ENCODE measurements at regions not wholly inside any gene's neighbourhood (a gene's known extent, or its start where the extent isn't known, plus 50 kb on each side); places are given as distances from the start of the nearest gene placed in this dataset.

GRCh38 chr1:116306840-116307442 lies 66.1 kb upstream of the ATP1A1 start:
- intact Hi-C loops (cut with micrococcal nuclease), result no loop called here
- Histone ChIP-seq H2AFZ (ENCODE audit: insufficient read depth, low read depth, low read length, poor library complexity, severe bottlenecking) (no peak overlapping the region), H3K4me1 (ENCODE audit: control insufficient read depth in 2 of 2, insufficient read depth in 2 of 2, low read length in 2 of 2) (no peaks in the 10 kb centered on the region), H3K9me3 (ENCODE audit: control extremely low read depth in 1 of 3, control insufficient read depth in 2 of 3, insufficient read depth in 1 of 3, low read length in 2 of 3) (no peaks in the 10 kb centered on the region), H3K4me3 (ENCODE audit: control extremely low read depth in 1 of 5, extremely low read depth in 1 of 5, insufficient read depth in 1 of 5, low read depth in 2 of 5, low read length in 4 of 5) (no peak overlapping the region), H3K4me2 (replicated peaks; ENCODE audit: low read depth, low read length, poor library complexity, severe bottlenecking) (no peak overlapping the region), H3K79me2 (ENCODE audit: control insufficient read depth, insufficient read depth, low read length) (no peaks in the 10 kb centered on the region), H3K27ac (ENCODE audit: low read length in 2 of 2) (no peak overlapping the region), H3K9ac (ENCODE audit: low read length) (no peak overlapping the region), H4K20me1 (ENCODE audit: control insufficient read depth, insufficient read depth, low read length, poor library complexity, severe bottlenecking) (no peaks in the 10 kb centered on the region), H3K36me3 (replicated peaks in 1 of 2; ENCODE audit: control extremely low read depth in 1 of 2, control insufficient read depth in 1 of 2, extremely low read depth in 1 of 2, insufficient read depth in 2 of 2, low read length in 1 of 2) (no peaks in the 10 kb centered on the region), H3K27me3 (replicated peaks in 1 of 4; ENCODE audit: control extremely low read depth in 1 of 4, control insufficient read depth in 3 of 4, insufficient read depth in 4 of 4, low read length in 3 of 4) (peaks cover 0 to 6% (median 0%) of the 10 kb centered on the region in 4 experiments)
- H3K27me3 Mint-ChIP-seq, result peaks cover 7% of the 10 kb centered on the region
- H3K4me1 Mint-ChIP-seq, result no peaks in the 10 kb centered on the region
- 97% methylated on average over 4 of the region's 5 CpGs for WGBS (ENCODE audit: insufficient coverage)
- POLR2A ChIA-PET, result no interaction called here
- no peak overlapping the region for H3K4me3 Mint-ChIP-seq
- TF ChIP-seq, protein P1, sequence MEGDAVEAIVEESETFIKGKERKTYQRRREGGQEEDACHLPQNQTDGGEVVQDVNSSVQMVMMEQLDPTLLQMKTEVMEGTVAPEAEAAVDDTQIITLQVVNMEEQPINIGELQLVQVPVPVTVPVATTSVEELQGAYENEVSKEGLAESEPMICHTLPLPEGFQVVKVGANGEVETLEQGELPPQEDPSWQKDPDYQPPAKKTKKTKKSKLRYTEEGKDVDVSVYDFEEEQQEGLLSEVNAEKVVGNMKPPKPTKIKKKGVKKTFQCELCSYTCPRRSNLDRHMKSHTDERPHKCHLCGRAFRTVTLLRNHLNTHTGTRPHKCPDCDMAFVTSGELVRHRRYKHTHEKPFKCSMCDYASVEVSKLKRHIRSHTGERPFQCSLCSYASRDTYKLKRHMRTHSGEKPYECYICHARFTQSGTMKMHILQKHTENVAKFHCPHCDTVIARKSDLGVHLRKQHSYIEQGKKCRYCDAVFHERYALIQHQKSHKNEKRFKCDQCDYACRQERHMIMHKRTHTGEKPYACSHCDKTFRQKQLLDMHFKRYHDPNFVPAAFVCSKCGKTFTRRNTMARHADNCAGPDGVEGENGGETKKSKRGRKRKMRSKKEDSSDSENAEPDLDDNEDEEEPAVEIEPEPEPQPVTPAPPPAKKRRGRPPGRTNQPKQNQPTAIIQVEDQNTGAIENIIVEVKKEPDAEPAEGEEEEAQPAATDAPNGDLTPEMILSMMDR (IDR thresholded peaks at IDR 0.05), result no peak
- TF ChIP-seq EZH2 (IDR thresholded peaks at IDR 0.05; ENCODE audit: borderline replicate concordance, insufficient read depth, low read depth, low read length, poor library complexity, severe bottlenecking), result no peak
- DNase-seq (no peak), ATAC-seq (ENCODE audit: low read depth) (no peak)
- no peaks in the 10 kb centered on the region for H3K9me3 Mint-ChIP-seq (ENCODE audit: insufficient read depth)
- no peak overlapping the region for H3K27ac Mint-ChIP-seq
- CTCF ChIA-PET, result no interaction called here

GRCh38 chr1:116308276-116308675 lies 64.8 kb upstream of the ATP1A1 start:
- no peak overlapping the region for H3K27ac ChIP-seq (ENCODE audit: low read length in 2 of 2)
- no peaks in the 10 kb centered on the region for H3K9me3 ChIP-seq (ENCODE audit: control extremely low read depth in 1 of 3, control insufficient read depth in 2 of 3, insufficient read depth in 1 of 3, low read length in 2 of 3)
- H3K4me2 ChIP-seq (replicated peaks; ENCODE audit: low read depth, low read length, poor library complexity, severe bottlenecking), result no peak overlapping the region
- no peaks in the 10 kb centered on the region for H3K79me2 ChIP-seq (ENCODE audit: control insufficient read depth, insufficient read depth, low read length)
- Mint-ChIP-seq H3K27me3 (peaks cover 7% of the 10 kb centered on the region), H3K4me1 (no peaks in the 10 kb centered on the region), H3K4me3 (no peak overlapping the region), H3K27ac (no peak overlapping the region), H3K9me3 (ENCODE audit: insufficient read depth) (no peaks in the 10 kb centered on the region)
- H3K27me3 ChIP-seq (replicated peaks in 1 of 4; ENCODE audit: control extremely low read depth in 1 of 4, control insufficient read depth in 3 of 4, insufficient read depth in 4 of 4, low read length in 3 of 4), result peaks cover 0 to 6% (median 0%) of the 10 kb centered on the region in 4 experiments
- intact Hi-C loops (cut with micrococcal nuclease), result no loop called here
- ATAC-seq (ENCODE audit: low read depth) (no peak), DNase-seq (no peak)
- H4K20me1 ChIP-seq (ENCODE audit: control insufficient read depth, insufficient read depth, low read length, poor library complexity, severe bottlenecking), result no peaks in the 10 kb centered on the region
- no peak overlapping the region for H3K9ac ChIP-seq (ENCODE audit: low read length)
- H3K36me3 ChIP-seq (replicated peaks in 1 of 2; ENCODE audit: control extremely low read depth in 1 of 2, control insufficient read depth in 1 of 2, extremely low read depth in 1 of 2, insufficient read depth in 2 of 2, low read length in 1 of 2), result no peaks in the 10 kb centered on the region
- ChIA-PET POLR2A (no interaction called here), CTCF (no interaction called here)
- H2AFZ ChIP-seq (ENCODE audit: insufficient read depth, low read depth, low read length, poor library complexity, severe bottlenecking), result no peak overlapping the region
- TF ChIP-seq, protein P1 (IDR thresholded peaks at IDR 0.05), result no peak
- TF ChIP-seq EZH2 (IDR thresholded peaks at IDR 0.05; ENCODE audit: borderline replicate concordance, insufficient read depth, low read depth, low read length, poor library complexity, severe bottlenecking), result no peak
- H3K4me1 ChIP-seq (ENCODE audit: control insufficient read depth in 2 of 2, insufficient read depth in 2 of 2, low read length in 2 of 2), result no peaks in the 10 kb centered on the region
- H3K4me3 ChIP-seq (ENCODE audit: control extremely low read depth in 1 of 5, extremely low read depth in 1 of 5, insufficient read depth in 1 of 5, low read depth in 2 of 5, low read length in 4 of 5), result no peak overlapping the region
